Transverse colon (tissue), 4 donors: ENCODE measurements at regions not wholly inside any gene's neighbourhood (a gene's known extent, or its start where the extent isn't known, plus 50 kb on each side); places are given as distances from the start of the nearest gene placed in this dataset.

Experiments
- POLR2AphosphoS5 ChIP-seq, 3 donors: sonication (generic); formaldehyde crosslinking; IDR thresholded peaks; one replicate each; pipeline ENCODE4 v1.6.1; 2016; ENCODE audit warnings: antibody characterized with exemption in 3 of 3
- TF ChIP-seq, protein P1 (sequence below), 5 experiments: fragments of 200-600 bp in 3 of 5; fragments of 450-650 bp in 2 of 5; sonication (generic) in 3 of 5; IDR thresholded peaks; 1 replicate in 2 of 5; 2 replicates in 3 of 5; pipeline ENCODE4 v1.5.1; 2016 to 2017; ENCODE audit warnings: antibody characterized with exemption in 5 of 5, inconsistent platforms in 3 of 5, mild to moderate bottlenecking in 2 of 5, moderate library complexity in 1 of 5

DNA sequence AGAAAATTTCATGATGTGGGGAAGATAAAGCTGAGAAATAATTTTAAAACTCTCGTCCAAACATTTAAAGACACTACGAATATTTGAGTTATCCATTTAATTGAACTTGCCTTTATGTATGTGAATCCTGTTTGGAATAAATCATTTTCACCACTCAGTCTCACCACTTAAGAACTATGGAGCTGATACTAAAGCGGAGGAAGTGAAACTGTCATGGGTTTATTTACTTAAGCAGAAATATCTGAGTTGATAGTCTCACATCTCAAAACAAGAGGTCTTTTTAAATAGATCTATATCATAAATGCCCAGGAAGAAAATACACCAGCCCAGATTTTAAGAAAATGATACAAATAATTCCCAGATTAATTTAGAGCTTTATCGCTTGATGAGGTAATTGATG is 532.4 kb downstream of the ZNF804A start:
- TF ChIP-seq, protein P1, sequence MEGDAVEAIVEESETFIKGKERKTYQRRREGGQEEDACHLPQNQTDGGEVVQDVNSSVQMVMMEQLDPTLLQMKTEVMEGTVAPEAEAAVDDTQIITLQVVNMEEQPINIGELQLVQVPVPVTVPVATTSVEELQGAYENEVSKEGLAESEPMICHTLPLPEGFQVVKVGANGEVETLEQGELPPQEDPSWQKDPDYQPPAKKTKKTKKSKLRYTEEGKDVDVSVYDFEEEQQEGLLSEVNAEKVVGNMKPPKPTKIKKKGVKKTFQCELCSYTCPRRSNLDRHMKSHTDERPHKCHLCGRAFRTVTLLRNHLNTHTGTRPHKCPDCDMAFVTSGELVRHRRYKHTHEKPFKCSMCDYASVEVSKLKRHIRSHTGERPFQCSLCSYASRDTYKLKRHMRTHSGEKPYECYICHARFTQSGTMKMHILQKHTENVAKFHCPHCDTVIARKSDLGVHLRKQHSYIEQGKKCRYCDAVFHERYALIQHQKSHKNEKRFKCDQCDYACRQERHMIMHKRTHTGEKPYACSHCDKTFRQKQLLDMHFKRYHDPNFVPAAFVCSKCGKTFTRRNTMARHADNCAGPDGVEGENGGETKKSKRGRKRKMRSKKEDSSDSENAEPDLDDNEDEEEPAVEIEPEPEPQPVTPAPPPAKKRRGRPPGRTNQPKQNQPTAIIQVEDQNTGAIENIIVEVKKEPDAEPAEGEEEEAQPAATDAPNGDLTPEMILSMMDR (IDR thresholded peaks at IDR 0.05) = no peak
- TF ChIP-seq POLR2AphosphoS5 (IDR thresholded peaks at IDR 0.05) = no peak
